COR-L47 (cell line): ENCODE measurements at regions not wholly inside any gene's neighbourhood (a gene's known extent, or its start where the extent isn't known, plus 50 kb on each side); places are given as distances from the start of the nearest gene placed in this dataset.

Experiments used
- DNase-seq: peaks from one replicate; lab custom pipeline; 2025; lab: John Stamatoyannopoulos, UW

DNA sequence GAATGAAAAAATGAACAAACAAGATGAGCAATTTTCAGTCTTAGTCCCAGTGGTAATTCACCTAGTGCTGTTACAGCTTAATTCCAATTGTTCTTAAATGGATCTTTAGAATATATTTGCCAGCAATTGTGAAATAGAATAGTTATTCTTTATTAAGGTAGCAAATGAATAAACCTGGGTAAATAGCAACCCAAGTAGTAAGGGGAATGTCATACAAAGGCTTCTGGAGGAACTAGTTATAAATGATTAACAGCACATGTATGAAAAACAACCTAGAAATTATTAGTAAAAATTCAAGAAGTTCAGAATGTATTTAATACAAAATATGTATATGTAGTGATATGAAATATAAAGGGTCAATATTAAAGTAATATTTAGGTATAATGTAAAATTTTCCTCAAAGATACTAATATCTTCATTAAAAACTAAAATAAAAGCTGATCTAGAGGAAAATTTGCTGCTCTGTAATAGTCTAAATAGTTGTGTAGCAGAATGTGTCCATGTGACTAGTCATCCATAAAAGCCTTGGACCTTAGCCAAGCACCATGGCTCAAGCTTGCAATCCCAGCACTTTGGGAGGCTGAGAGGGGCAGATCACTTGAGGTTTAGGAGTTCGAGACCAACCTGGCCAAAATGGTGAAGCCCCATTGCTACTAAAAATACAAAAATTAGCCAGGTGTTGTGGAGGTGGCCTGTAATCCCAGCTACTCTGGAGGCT lies 535.9 kb upstream of the ATXN8OS start:
- DNase-seq = no peak

DNA sequence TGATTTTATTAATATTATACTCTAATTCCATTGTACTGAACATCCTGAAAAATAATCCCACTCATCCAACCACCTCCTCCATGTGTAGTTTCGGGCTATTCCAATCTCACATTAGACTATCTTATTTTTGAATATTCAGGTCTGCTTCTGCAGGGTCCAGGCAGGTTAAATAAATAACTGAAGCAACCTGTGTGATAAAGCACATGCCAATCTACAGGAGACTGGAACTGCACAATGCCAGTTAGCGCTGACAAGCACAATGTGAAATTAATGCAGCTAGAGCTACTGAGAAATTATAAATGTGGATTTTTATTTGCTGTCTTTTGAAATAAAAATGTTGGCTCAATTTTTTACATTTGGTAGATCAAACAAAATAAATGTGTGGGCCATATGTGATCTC lies 540.1 kb upstream of the ATXN8OS start:
- no peak for DNase-seq

DNA sequence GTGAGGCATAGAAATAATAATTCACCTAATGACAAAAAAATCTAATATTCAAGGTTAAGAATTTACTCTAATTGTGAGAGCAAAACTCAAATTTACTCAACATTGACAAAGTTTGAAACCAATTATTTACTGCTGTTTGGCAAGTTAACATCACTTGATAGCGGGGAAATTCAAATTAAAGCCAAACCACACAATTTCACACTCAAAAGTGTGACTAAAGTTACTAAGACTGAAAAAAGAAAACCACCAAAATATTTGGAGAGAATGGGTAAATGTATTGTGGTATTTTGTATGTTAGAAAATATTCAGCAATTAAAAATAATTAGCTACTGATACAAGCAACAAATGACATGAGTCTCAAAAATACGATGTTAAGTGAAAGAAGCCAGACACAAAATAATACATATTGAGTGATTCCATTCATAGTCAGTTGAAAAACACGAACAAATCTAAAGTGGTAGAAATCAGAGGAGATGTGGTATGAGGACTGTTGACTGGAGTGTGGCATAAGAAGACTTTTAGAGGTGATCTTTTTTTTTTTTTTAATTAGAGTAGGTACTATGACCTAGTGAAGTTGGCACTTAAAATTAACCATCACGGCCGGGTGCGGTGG lies 541.4 kb upstream of the ATXN8OS start:
- DNase-seq = no peak

GRCh38 chr13:69565334-69565733 lies 542.3 kb upstream of the ATXN8OS start:
- DNase-seq = no peak

GRCh38 chr13:69556540-69557196 lies 551.0 kb upstream of the ATXN8OS start:
- DNase-seq = no peak

DNA sequence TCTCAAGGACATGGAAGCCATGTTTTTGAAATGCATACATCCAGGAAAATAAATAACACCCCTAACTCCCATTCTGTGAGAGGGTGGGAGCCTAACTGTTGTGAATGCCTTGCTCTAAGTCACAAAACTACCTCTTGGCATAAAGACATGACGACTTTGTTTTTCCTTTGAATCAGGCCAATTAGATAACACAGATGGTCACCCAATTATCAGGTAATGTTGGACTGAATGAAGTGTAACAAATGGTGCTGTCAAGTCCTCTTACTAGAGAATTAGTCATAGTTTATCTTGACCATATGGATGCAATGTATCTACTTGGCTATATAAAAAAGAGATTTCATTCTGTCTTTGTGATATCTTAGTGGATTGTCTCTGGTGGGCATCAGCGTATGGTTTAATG lies 553.6 kb upstream of the ATXN8OS start:
- no peak for DNase-seq

- no peak for DNase-seq
These were observed 556.4 kb upstream of the ATXN8OS start for GRCh38 chr13:69551193-69551592.

GRCh38 chr13:69547780-69548179 lies 559.8 kb upstream of the ATXN8OS start:
- DNase-seq = no peak

- no peak for DNase-seq
These were observed 562.1 kb upstream of the ATXN8OS start for GRCh38 chr13:69545551-69545950.

- no peak for DNase-seq
These were observed 583.0 kb upstream of the ATXN8OS start for GRCh38 chr13:69524459-69525150.

GRCh38 chr13:69496981-69497380 lies 610.6 kb upstream of the ATXN8OS start:
- no peak for DNase-seq

DNA sequence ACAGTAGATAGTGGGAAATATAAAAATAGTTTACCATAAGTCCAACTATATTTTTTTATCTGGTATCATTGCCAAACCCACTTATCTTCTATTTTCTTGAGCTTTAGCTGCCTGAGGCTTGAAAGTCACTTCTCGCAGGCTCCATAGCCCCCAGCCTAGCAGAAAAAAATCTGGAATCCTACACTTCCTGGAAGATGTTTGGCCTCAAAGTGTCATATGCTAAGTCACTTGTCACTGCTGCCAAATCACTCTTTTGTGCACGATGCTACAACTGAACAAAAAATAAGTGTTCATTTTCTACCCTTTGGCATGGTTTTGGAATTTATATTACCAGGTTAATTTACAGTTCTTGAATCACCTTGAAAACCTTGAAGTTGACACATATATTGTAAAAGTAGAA lies 612.5 kb upstream of the ATXN8OS start:
- DNase-seq = no peak

DNA sequence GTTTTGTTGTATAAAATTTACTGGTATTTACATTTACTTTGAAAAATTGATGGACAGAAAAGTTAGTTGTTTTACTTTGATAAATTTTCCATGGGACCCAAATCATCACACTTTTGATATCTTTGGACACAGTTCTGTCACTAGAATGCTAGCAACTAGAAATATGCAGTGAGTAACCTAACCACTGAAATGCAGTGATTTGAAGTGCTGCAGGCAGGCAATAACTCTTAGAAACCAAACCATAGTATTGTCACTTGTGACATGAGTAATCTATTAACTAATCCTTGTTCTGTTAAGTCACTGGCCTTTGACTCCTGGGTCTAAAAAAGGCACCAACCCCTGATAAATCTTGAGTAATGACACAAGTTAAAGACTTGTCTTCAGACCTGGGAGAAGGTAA lies 620.0 kb upstream of the ATXN8OS start:
- DNase-seq = no peak

DNA sequence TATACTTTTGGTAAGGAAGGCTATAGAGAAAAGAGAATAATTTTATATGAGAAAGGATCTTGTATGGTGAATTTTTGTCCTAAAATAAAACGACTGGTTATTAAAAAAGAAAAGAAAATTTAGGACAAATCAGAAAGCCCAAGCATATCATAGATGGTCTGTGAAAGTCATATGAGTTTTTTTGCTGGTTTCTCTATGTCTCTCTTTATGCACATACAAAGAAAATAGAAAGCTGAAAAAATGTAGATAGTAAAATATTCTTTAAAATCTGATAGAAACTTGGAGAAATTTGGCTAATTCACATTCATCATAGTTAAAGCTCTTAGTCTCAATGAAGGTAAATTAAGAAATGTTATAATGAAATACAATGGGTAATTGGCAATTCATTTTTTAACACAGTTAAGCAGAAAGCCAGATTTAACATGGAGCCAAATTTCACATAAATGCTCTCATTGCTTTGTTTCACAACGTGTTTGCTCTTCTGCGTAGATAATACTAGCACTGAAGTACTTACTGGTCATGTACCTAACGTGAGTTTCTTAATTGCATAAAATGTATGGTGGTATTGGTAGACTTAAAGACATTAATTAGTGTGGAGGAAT lies 621.5 kb upstream of the ATXN8OS start:
- no peak for DNase-seq

DNA sequence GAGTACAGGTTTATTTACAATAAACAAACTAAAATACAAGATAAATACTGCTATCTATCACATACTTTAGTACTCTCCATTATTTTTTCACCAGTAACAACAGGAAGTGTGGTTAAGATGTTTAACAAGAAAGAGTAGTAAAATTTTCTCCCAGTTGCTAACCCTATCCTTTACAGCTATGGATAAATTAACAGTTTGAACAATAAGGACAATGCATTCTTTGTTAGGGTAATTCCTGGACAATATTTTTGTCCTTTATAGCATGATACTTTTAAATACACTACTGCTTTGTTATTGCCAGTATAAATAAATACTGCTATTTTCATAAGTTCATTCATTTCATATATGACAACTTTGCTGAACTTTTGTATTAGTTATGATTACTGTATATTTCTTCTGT lies 630.2 kb upstream of the ATXN8OS start:
- DNase-seq = no peak

- DNase-seq = no peak
These were observed 633.5 kb upstream of the ATXN8OS start for GRCh38 chr13:69474011-69474685.

- DNase-seq = no peak
These were observed 639.0 kb upstream of the ATXN8OS start for GRCh38 chr13:69468624-69469023.

GRCh38 chr13:69461397-69461796 lies 646.2 kb upstream of the ATXN8OS start:
- DNase-seq = peak; percentile 2

GRCh38 chr13:69459346-69459745 lies 648.3 kb upstream of the ATXN8OS start:
- no peak for DNase-seq

- DNase-seq = no peak
These were observed 649.6 kb upstream of the ATXN8OS start for GRCh38 chr13:69458013-69458412.

GRCh38 chr13:69450245-69450644 lies 657.4 kb upstream of the ATXN8OS start:
- no peak for DNase-seq

DNA sequence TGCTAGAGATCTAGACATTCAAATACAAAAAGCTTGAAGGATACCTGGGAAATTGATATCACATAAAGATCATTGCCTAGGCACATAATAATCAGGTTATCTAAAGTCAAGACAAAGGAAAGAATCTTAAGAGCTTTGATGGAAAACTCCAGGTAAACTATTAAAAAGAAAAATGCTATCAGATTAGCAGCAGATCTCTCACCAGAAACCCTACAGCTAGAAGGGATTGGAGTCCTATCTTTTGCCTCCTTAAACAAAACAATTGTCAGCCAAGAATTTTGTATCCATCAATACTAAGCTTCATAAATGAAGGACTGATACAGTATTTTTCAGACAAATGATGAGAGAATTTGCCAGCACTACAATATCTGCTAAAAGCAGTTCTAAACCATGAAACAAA lies 682.4 kb upstream of the ATXN8OS start:
- DNase-seq = no peak
